SK-MEL-5 (cell line): ENCODE measurements at regions not wholly inside any gene's neighbourhood (a gene's known extent, or its start where the extent isn't known, plus 50 kb on each side); places are given as distances from the start of the nearest gene placed in this dataset.
A peak's percentile ranks its signal among the peaks of the same experiment; 100 is the strongest.
"Not testable (repeated sequence)": the region's sequence is repeated elsewhere in the genome, so short reads cannot be mapped to it uniquely, and the experiment has no call there.

Source experiments
- DNase-seq: peaks from one replicate; pipeline ENCODE4 v3.0.0-alpha.2; 2016; ENCODE audit warnings: low read depth, low spot score
- in situ Hi-C: cut with HindIII; loops from 2 replicates; pipeline ENCODE4 v1.10.0; 2016; ENCODE audit warnings: low sequenced_read_pairs, high pct_unique_total_duplicates, low pct_unique_long_range_greater_than_20kb
- small RNA-seq, 2 experiments: library from RNA; depleted of rRNA; stranded (forward); fragments of <200 nt; gene quantifications; one replicate each; pipeline ENCODE3, GENCODE V24; 2014

DNA sequence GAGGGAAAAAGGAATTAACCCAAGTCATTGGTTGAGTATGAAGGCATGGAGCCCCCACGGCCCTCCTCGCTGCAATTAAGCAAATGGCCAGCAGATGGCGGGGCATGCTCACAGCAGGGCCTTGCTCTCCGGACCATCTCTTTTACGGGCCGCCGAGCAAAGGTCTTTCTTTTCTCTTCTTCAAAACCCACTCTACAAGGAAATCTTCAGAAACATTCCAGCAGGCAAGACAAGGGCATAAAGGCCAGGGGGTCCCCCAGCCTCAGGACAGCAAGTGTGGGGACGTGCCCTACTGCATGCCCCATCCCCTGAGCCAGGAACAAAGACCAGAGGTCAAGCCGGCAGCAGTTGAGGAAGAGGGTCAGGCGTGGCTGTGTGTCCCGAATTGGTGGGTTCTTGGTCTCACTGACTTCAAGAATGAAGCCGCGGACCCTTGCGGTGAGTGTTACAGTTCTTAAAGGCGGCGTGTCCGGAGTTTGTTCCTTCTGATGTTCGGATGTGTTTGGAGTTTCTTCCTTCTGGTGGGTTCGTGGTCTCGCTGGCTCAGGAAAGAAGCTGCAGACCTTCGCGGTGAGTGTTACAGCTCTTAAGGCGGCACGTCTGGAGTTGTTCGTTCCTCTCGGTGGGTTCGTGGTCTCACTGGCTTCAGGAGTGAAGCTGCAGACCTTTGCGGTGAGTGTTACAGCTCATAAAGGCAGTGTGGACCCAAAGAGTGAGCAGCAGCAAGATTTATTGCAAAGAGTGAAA lies 59.6 kb upstream of the TOP1 start:
- DNase-seq = peak; percentile 83
- in situ Hi-C loops = not testable (repeated sequence)

DNA sequence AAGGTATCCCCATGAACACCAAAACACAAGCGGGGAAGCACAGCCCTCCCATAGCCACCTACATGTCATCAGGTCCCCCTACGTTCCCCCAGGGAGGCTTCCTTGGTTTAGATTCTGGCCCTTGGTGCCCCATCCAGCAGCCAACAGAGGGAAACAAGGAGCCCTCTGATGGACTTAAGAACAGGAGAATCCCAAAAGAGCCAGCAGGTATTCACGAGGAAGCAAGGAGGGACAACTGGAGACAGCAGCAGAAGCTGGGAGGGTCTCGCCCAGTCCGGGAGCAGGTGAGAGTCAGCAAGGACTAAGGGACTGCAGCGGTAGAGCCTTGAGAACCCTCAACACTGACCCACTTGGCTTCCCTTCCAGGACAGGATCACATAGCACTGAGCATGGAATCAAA lies 58.4 kb upstream of the TOP1 start:
- in situ Hi-C loops = no loop called here
- no peak for DNase-seq

GRCh38 chr20:40977218-40977617 lies 51.4 kb upstream of the TOP1 start:
- in situ Hi-C loops = no loop called here
- DNase-seq = no peak

DNA sequence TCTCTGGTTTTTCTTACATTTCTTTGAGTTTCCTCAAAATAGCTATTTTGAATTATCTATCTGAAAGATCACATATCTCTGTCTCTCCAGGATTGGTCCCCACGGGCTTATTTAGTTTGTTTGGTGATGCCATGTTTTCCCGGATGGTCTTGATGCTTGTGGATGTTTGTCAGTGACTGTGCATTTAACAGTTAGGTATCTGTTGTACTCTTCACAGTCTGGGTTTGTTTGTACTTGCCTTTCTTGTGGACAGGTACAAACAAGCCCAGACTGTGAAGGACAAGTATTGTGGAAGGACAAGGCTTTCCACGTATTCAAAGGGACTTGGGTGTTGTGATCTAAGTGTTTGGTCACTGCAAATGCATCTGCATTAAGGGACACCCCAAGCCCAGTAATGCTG lies 49.9 kb upstream of the TOP1 start:
- no peak for DNase-seq
- in situ Hi-C loops = no loop called here

Small RNAs in the stretch of these regions (small RNA-seq; reads per million reads assigned to genes)
- 0 reads per million in 2 experiments for gene RNA5SP484
